Stimulated activated CD8-positive, alpha-beta memory T cell treated with anti-CD3 and anti-CD28 coated beads, Interleukin-7, amount 100 ng/mL, for 4 hours (primary cell): ENCODE measurements at regions not wholly inside any gene's neighbourhood (a gene's known extent, or its start where the extent isn't known, plus 50 kb on each side); places are given as distances from the start of the nearest gene placed in this dataset.
"Not testable (repeated sequence)": the region's sequence is repeated elsewhere in the genome, so short reads cannot be mapped to it uniquely, and the experiment has no call there.

ENCODE experiments used
- DNase-seq, 2 donors: peaks; one replicate each; pipeline ENCODE4 v3.0.0-alpha.2; 2020; ENCODE audit warnings: low read depth in 2 of 2

DNA sequence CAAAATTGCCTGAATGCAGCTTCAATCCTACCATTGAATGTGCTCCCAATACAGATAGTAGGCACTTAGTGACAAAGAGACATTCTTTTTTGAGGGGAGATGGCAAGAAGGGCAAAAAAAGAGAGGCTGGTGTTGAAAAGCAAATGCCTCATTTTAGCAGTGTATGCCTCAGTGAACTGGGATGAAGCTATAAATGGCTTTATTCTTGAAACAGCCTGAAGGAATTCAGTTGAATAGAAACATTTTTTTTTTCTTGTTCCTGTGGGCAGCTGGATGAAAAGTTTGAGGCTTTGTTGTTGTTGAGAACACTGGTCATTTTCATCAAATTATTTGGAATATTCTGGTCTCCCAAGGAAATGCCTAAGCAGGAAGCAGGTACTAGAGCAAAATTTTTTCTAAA lies 228.9 kb downstream of the RNF144A start:
- DNase-seq, result no peak

DNA sequence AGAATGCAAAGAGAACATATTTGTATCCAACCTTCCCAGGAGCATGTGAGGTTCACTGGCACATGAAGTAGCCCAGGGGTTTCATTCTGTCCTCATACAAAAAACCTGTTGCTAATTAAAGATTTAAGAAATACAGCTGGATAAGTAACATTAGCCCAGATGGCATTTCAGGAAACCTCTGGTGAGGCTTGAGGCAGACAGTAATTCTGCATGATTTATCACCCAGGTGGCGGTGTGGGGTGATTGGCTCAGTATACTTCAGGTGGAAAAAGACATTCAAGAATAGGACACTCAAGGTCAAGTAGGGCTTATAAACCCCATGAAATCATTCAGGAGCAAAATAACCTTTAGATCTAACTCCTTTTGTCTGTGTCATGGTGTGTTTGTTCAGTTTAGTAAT lies 237.4 kb downstream of the RNF144A start:
- no peak for DNase-seq

DNA sequence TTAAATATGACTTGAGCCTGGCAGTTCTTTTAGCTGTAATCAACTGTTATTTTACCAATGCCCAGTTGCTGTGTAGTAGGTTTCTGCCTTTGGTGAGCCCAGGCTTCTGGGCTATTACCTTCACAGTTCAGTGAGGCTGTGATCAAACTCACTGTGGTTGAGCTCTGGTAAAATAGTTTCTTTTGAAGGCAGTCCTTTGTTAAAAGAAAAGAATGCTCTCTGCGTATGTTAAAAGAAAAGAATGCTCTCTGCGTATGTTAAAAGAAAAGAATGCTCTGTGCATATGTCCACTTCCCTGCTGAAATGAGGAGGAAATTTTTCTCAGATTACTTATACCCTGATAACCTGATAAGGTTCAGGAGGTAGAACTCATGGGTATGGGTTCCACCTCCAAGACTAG lies 244.3 kb downstream of the RNF144A start:
- DNase-seq, result no peak

DNA sequence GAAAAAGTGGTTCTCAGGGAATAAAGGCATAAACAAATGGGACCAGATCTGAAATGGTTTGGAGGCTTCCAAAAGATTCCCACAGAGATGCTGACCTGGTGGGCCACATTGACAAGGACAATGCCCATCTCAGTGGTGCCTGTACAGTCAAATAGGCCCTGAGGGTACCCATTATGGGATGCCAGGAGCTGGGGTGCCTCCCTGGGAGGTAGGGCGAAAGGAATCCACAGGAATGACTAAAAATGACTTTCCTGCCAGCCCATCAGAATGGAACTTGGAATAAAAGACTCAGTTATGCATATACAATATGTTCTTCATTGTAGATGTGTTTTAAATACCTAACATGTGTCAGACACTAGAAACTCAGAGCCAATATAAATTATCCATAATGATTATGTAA lies 248.5 kb downstream of the RNF144A start:
- DNase-seq, result no peak

DNA sequence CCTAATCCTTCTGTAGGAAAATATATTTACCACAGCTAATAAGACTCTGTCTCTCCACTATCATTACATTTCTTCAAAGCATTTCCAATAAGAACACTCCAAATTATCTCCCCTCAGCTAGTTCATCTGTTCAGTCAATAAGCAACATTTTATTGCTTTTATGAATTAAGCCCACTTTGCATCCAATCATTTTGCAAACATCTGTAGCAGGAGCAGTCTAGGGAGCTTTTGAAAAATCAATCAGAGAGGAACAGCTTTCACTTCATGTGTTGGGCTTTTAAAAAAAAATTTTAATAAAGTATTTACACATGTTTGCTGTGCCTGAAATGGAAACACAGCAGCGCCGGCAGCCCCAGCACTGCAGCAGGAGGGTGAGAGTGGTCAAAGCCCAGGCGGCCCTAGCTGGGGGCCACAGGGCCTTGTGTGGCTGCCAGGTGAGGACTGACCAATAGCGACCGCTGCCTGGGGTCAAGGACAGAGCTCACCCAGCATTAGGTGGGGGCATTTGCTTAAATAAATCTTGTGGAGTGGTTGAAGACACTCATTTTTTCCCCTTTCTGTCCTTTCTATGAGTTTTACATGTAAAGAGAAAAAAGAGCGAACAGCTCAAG lies 250.7 kb downstream of the RNF144A start:
- DNase-seq, result no peak

DNA sequence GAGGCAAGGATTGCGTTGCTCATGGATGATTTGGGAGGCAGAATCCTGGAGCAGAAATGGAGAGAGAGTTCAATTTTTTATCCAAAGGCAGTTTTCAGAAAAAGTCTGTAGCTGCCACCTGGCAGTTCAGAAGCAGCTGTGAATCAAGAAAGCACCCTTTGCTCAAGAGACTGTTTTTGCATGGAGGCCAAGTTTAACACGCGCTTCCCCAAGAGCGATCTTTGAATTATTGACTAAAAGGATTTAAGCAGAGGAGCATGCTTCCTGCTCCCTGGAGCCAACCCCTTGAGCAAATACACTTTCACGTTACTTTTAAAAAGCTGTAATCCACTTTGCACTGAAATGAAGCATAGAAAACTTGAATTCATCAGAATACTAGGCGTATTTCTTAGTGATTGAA lies 252.4 kb downstream of the RNF144A start:
- DNase-seq, result no peak

DNA sequence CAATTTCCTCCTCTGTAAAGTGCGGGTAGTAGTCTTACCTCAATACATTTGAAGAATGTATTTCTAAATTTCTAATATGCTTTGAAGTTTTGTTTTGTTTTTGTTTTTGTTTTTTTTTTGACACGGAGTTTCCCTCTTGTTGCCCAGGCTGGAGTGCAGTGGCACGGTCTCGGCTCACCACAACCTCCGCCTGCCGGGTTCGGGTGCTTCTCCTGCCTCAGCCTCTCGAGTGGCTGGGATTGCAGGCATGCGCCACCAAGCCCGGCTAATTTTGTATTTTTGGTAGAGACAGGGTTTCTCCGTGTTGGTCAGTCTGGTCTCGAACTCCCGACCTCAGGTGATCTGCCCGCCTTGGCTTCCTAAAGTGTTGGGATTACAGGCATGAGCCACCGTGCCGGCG lies 261.8 kb downstream of the RNF144A start:
- not testable (repeated sequence) for DNase-seq

DNA sequence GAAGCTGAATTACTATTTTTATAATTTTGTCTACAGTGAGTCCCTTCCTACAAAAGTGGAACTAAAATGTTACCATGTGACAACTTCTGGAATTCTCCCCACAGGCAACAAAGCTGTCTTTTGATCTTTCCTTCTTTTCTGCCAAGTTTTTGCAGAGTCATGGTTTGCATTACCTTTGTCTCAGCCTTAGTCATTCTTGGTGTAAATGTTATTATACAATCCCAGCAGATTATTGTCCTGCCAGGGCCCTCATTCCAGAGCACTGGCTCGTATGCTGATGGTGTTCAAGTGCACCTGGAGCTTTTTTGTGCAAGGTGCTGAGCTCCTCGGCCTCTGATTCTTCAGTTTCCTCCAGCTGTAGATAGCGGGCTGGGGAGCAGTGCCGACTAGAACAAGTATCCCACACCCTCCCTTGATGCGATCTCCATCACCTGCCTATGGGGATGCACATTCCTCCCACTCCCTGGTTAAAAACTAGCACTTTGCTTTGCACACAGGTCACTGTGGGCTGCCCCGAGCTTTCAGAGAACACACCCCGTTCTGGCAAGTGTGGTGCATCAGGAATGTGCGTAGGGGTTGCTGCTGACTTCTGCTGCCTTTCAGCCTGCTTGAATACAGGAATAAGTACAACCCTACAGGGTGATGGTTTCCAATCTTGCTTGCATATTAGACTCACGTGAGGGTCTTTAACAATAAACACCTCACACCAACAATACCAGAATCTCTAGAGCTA lies 263.6 kb downstream of the RNF144A start:
- no peak for DNase-seq

DNA sequence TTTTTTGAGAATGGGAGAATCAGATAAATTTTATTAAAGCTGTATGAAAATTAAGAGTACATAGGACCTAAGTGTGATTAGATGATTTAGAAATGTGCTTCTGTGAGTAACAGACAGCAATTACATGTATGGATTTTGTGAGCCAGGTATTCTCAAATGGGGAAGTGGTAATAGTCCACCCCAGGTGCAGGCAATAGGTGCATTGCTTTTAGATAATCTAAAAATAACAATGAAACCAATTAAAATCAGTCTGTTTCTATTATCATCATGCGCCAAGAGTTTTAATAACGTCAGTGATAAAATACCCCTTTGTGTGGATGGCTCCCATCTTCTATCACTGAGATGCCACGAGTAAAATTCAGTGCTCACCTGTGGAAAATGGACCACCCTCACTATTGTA lies 265.3 kb downstream of the RNF144A start:
- DNase-seq, result no peak

DNA sequence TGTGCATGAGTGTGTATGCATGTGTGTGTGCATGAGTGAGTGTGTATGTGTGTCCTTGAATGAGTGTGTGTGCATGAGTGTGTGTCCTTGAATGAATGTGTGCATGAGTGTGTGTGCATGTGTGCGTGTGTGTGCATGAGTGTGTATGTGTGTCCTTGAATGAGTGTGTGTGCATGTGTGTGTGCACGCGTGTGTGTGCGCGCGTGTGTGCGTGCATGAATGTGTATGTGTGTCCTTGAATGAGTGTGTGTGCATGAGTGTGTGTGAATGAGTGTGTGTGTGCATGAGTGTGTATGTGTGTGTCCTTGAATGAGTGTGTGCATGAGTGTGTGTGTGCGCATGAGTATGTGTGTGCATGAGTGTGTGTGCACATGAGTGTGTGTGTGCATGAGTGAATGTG lies 271.9 kb downstream of the RNF144A start:
- no peak for DNase-seq

DNA sequence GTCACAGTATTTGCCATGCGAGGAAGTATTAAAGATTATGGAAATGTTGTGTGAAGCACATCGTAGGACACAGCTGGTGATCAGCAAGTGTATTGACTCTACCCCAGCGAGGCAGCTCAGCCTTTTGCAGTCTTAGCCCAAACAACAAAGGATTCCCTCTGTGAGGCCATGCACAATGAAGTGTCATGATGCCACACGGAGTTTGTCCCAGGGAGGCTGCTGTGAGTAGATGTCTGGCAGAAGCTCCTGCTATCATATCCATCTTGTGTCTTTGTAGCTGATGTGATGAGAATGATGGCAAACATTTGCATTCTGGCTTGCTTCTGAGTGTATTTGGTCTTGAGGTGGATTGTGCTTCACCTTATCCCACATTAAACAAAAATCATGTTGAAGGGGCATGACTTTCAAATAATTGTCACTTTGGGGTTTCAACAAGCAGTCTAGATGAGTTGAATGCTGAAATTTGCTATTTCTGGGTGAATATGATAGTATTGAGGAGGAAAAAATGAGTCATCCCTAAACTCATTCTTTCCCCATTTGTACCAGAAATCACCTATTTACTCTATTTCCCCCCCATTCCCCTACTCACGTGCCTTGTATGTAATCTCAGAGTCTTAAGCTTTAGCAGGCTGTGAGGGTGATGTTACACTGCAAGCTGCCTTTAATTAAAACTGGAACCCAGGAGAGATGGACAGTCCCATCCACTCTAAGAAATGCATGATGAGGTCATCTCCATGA lies 273.5 kb downstream of the RNF144A start:
- no peak for DNase-seq

DNA sequence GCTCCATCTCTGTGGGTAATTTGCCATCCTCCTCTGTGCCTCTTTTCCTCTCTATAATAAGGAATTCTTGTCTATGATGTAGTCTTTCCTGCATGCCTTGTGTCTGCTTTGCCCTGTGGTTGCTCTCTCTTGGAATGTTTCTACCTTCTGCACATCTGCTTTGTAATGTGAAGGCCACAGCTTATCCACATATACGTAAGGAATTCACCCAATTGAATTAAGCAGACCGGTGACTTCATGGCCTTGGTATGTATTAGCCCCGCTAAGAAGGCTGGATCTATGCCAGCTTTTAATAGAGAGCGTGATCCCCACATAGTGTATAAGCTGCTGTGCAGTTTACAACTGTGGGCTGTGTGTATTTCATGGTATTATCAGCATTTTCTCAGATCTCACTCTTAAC lies 274.7 kb downstream of the RNF144A start:
- no peak for DNase-seq

DNA sequence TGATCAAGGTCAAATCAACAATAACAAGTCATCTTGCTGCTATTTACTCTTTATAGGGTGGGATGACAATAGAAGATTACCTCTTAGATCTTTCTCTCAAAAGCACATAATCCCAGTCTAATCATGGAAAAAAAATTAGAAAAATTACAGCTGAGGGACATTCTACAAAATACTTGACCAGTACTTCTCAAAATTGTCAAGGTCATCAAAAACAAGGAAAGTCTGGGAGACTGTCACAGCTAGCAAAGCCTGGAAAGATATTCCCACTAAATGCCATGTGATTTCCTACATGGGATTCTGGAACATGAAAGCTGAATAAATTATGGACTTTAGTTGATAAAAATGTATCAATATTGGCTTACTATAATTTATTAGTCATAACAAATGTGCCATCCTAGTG lies 276.2 kb downstream of the RNF144A start:
- DNase-seq, result no peak

DNA sequence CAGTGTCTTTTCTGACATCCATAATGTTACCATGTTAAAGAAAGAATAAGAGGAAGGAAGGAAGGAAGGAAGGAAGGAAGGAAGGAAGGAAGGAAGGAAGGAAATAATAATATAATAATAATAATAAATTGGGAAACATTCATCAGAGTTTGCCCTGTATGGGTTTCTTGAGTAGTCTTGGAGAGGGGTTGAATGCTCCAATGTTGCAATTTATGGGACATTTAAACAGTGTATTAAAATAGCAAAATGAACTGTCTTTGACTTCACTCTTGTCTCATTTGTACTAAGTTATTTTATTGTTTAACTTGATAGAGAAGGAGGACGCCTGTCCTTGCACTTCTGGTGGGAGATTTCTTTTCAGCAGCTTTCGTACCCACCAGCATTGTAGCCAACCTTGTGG lies 277.7 kb downstream of the RNF144A start:
- no peak for DNase-seq

DNA sequence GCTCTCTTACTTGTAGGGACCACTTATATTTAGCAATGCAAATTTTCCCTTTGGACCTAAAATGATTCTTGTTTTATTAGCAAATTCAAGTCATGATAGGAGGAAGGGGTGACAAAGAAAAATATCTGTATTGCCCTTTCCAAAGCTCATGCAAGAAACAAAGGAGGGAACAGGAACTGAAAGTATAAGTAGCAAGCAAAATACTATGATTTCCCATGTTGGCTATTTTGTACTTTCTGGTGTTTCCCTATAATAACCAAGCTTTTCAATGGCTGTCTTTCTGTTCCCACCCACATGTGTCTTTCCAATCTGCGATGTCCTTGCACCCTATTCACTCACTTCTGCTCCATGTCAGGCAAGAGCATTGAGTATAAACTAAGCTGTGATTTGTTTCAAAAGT lies 279.7 kb downstream of the RNF144A start:
- no peak for DNase-seq

DNA sequence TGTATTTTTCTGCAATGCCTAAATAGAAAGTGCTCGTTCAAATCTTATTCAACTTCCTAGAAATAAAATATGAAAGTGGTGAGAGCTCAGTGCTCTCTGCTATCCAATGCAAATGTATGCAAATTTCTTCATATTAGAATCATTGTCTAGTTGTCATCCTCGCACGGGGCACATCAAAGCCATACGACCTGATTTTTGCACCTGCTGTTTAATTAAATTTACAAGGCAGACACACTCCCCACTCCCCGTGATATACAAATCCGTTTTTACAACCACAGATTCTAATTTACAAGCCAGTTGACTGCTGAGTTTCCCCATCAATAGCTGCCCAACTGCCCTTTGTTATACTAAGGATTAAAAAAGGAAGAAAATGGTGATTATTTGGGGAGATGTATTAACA lies 284.6 kb downstream of the RNF144A start:
- no peak for DNase-seq

DNA sequence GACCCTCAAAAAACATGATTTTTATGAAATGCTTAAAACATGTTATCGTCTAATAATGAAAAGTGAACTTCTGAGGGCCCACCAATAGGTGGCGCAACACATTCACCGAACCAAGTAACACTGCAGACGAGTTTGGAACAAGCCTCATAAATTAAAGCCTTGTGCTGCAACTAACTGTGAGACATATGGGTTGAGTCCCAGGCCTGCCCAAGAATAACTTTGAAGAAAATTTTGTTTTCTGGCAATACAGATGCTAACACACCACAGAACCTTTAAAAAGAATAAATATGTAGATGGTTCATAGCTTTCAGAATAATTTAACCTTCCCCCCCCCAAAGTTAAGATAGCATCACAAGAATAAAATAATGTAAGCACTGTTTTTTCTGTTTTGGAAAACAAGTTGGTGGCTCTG lies 285.9 kb downstream of the RNF144A start:
- DNase-seq, result peak; percentile 12 to 19

DNA sequence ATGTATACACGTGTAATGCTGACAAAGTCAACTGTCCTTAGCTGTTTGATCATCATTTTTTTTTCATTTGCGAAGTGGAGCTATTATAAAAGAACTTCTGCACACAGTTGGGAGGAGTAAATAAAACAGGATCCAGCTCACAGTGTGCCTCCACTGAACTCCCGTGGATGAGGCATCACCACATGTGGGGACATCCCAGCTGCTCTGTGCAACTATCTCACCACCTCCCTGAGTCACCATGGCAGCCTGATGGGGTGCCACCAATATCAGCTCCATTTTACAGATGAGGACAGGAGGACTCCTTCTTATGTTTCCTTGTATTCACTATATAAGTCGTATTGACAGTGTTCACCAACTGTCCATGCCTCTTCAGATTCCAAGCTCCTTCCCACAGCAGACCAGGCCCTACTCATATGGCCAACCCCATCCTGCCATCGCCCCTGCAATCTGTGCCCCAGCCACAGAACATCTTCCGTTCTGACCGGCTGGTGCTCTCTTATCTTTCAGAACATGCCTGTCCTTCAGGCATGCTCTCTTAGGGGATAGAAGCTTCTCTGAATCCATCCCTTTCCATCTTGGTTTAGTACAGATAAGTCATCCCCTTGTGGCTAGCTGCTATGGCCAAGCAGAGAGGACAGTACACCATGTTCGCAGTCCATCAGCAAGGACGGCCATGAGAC lies 288.1 kb downstream of the RNF144A start:
- DNase-seq, result no peak

DNA sequence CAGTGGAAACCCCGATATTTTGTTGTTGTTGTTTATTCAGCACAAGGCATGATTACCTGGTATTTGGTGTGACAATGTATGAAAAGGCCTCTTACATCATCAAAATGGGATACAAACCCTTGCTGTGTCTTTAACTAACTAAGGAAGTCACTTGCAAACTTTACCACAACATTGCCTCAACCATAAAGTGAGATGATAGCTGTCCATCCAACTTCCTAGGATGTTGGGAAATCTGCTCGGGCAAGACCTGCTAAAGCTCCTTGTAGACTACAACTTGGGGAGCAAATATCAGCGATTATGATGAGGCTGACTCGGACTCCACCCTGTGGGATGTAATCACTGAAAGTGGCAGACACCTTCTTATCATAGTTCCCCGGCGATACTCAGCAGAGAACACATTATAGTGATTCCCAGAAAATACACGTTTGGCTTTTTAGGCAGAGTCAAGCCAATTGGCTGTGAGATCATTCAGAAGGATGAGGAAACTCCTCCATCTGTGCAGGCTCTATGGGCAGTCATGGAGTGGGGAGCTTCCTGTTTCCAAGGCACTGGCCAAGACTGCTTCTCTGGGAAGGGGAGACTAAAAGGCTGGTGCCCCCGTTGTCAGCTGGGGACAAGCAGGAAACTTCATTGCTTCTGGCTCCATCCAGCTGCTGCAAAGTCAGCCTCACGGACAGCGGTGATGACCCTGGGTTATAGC lies 289.0 kb downstream of the RNF144A start:
- no peak for DNase-seq

DNA sequence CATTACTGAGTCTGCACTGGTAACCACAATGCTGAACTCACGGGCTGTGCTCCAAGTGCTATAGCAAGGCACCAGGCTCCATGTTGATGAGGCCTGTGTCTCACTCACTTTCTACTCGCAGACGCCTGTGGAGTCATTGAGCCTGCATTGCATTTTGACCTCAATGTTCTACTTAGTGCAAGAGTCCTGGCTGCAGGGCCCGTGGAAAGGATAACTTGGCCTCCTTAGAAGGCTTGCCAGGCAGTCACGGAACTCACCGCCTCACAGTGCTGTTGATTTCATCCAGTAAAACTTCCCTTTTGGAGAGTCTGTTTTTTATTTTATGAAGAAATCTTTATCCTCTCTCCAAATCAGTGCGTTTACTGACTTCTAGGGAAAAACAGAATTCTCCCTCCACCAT lies 290.4 kb downstream of the RNF144A start:
- DNase-seq, result no peak

DNA sequence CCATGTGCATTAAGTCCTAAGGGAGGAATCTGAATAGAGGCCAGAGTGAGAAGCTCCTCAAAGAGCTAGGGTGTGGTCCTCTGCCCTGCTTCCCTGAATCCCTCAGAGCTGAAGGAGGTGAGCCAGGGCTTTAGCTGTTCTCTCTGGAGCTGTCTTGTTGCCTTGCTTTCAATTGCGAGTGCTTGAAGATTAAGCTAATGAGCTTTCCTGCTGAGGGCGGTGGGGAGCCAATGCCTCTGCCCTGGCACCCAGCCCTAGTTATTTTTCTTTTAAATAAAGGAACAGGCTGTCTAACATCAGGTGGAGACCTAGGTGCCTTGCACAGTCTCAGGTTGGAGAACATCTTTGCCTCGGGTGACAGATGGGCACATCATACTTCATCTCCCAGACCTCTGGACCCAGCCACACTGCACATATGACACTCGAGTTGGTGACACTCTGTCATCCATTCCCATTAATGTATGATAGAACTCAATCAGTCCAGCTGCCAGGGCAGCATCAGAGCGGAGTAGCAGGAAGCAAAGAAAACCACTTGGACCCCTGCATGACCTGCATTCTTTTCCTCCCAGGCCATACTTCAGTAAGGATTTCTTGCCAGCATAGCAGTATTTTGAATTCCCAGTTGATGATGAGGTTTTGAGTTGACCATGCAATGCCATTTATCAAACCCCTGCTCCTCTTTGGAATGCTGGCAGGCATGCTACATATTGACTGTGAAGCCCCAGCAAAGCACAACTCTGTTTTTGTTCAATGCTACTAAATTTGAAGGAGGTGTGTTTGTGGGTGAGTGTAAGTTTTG lies 292.7 kb downstream of the RNF144A start:
- no peak for DNase-seq
